ENCODE measurements at regions not wholly inside any gene's neighbourhood (a gene's known extent, or its start where the extent isn't known, plus 50 kb on each side); places are given as distances from the start of the nearest gene placed in this dataset.
A peak's percentile ranks its signal among the peaks of the same experiment; 100 is the strongest.

DNA sequence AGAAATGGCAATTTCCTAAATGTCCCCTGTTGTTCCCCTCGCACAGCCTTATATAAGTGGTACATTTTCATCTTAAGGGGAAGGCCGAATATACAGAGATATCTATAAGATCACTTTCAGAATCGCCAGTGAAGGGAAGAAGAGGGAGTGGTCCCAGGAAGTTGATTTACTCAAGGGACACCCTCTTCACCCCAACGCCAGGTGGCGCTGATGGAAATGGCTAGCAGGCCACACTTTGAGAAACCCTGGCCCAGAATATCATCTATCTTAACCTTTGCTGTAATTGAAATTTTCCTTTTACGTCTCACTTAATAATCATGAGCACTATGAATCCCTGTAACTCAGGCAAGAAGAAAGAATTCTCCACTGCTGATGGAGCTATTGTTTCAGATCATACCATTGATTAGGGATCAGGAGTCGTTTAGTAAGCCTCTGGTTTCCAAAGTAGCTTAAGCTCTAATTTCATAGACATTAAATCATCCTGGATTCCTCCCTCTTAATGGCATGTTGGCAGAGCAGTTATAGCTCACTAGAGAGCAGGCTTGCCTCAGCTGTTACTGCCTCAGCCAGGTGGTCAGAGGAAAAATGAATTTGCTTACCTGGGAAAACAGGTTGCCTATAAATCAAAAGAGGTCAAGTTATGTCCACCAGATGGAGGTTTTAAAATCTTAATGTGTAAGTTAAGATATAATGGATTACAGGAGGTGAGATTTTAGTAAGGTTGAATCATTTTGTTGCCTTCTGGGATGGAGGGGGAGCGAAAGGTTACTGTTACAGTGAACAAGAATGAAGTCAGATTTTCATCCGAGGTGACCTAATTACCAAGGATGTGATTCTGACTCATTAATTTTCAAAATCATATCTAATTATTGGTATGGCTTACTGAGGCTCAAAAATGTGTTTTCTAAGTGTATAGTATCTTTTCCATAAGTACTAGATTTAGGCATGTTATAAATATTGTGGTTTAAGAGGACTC, 941.2 kb upstream of the TENM3 start:
- H3K4me1 ChIP-seq (ENCODE audit: control insufficient read depth in 5 of 5, insufficient read depth in 5 of 5, low read length in 5 of 5), result no peaks in the 10 kb centered on the region
- ATAC-seq (ENCODE audit: insufficient read depth, low FRiP score), result no peak
- H3K4me3 ChIP-seq, result no peak overlapping the region
- WGBS, 2 donors, result 53 to 54% methylated on average over 9 of the region's 9 CpGs
- no peaks in the 10 kb centered on the region for H3K27me3 ChIP-seq (ENCODE audit: control insufficient read depth in 3 of 3, insufficient read depth in 3 of 3, low read length in 2 of 3)
- peak in 2 of 3 donors; percentile 10 to 14 for DNase-seq
- TF ChIP-seq, protein P1, sequence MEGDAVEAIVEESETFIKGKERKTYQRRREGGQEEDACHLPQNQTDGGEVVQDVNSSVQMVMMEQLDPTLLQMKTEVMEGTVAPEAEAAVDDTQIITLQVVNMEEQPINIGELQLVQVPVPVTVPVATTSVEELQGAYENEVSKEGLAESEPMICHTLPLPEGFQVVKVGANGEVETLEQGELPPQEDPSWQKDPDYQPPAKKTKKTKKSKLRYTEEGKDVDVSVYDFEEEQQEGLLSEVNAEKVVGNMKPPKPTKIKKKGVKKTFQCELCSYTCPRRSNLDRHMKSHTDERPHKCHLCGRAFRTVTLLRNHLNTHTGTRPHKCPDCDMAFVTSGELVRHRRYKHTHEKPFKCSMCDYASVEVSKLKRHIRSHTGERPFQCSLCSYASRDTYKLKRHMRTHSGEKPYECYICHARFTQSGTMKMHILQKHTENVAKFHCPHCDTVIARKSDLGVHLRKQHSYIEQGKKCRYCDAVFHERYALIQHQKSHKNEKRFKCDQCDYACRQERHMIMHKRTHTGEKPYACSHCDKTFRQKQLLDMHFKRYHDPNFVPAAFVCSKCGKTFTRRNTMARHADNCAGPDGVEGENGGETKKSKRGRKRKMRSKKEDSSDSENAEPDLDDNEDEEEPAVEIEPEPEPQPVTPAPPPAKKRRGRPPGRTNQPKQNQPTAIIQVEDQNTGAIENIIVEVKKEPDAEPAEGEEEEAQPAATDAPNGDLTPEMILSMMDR (IDR thresholded peaks at IDR 0.05; ENCODE audit: control extremely low read depth, extremely low read depth), result no peak
- no peak overlapping the region for H3K27ac ChIP-seq (ENCODE audit: low read depth in 1 of 2, low read length in 1 of 2)
- H3K9ac ChIP-seq (ENCODE audit: insufficient read depth in 1 of 2, low read length in 2 of 2), result no peak overlapping the region
- no peaks in the 10 kb centered on the region for H3K36me3 ChIP-seq (ENCODE audit: control insufficient read depth in 4 of 4, insufficient read depth in 4 of 4, low read length in 4 of 4)
- peaks cover 0 to 3% (median 0%) of the 10 kb centered on the region in 4 donors for H3K9me3 ChIP-seq (ENCODE audit: control insufficient read depth in 4 of 4, insufficient read depth in 3 of 4, low read length in 3 of 4)

DNA sequence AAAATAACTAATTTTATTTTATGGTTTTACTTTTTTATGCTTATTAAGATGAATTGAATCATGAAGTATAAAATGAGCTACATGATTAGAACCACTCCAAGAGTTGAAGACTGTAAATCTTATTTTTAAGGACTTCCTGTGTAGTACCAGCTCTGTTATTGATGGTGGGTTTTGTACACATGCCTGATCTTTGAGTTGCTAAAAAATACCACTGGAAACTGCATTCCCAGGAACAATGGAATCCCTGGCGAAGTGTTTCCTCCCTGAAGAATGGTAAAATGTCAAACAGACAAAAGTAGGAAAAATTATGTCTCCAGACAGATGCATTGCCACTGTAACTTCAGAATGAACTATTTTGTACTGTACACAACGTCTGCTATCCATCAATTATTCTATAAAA, 935.4 kb upstream of the TENM3 start:
- WGBS, 2 donors, result 37 to 47% methylated on average over 2 of the region's 2 CpGs
- ATAC-seq (ENCODE audit: insufficient read depth, low FRiP score), result no peak
- no peaks in the 10 kb centered on the region for H3K27me3 ChIP-seq (ENCODE audit: control insufficient read depth in 3 of 3, insufficient read depth in 3 of 3, low read length in 2 of 3)

GRCh38 chr4:181308476-181309312, 934.5 kb upstream of the TENM3 start:
- DNase-seq, result peak in 1 of 3 donors; percentile 35
- TF ChIP-seq, protein P1 (IDR thresholded peaks at IDR 0.05; ENCODE audit: control extremely low read depth, extremely low read depth), result no peak
- Histone ChIP-seq H3K27ac (ENCODE audit: low read depth in 1 of 2, low read length in 1 of 2) (no peak overlapping the region), H3K27me3 (ENCODE audit: control insufficient read depth in 3 of 3, insufficient read depth in 3 of 3, low read length in 2 of 3) (no peaks in the 10 kb centered on the region), H3K9ac (ENCODE audit: insufficient read depth in 1 of 2, low read length in 2 of 2) (no peak overlapping the region), H3K36me3 (ENCODE audit: control insufficient read depth in 4 of 4, insufficient read depth in 4 of 4, low read length in 4 of 4) (no peaks in the 10 kb centered on the region), H3K9me3 (ENCODE audit: control insufficient read depth in 4 of 4, insufficient read depth in 3 of 4, low read length in 3 of 4) (no peaks in the 10 kb centered on the region), H3K4me1 (ENCODE audit: control insufficient read depth in 5 of 5, insufficient read depth in 5 of 5, low read length in 5 of 5) (no peaks in the 10 kb centered on the region), H3K4me3 (no peak overlapping the region)
- ATAC-seq (ENCODE audit: insufficient read depth, low FRiP score), result no peak
- WGBS, 2 donors, result 49 to 59% methylated on average over 7 of the region's 7 CpGs

More for the DNA sequence above, 935.4 kb upstream of the TENM3 start:
- Histone ChIP-seq H3K9me3 (ENCODE audit: control insufficient read depth in 4 of 4, insufficient read depth in 3 of 4, low read length in 3 of 4) (no peaks in the 10 kb centered on the region), H3K9ac (ENCODE audit: insufficient read depth in 1 of 2, low read length in 2 of 2) (no peak overlapping the region), H3K36me3 (ENCODE audit: control insufficient read depth in 4 of 4, insufficient read depth in 4 of 4, low read length in 4 of 4) (no peaks in the 10 kb centered on the region), H3K4me1 (ENCODE audit: control insufficient read depth in 5 of 5, insufficient read depth in 5 of 5, low read length in 5 of 5) (no peaks in the 10 kb centered on the region), H3K4me3 (no peak overlapping the region), H3K27ac (ENCODE audit: low read depth in 1 of 2, low read length in 1 of 2) (no peak overlapping the region)
- TF ChIP-seq, protein P1 (IDR thresholded peaks at IDR 0.05; ENCODE audit: control extremely low read depth, extremely low read depth), result no peak
- no peak for DNase-seq
